HCT116 (cell line): ENCODE measurements at regions not wholly inside any gene's neighbourhood (a gene's known extent, or its start where the extent isn't known, plus 50 kb on each side); places are given as distances from the start of the nearest gene placed in this dataset.

ENCODE experiments used
- ATAC-seq: fragments of 200-7000 bp; cut with Tn5 transposase; 2 replicates; pipeline ENCODE4 v1.9.1; 2020; ENCODE audit warnings: mild to moderate bottlenecking, moderate library complexity
- BruUV-seq: library from RNA; stranded (reverse); fragments of 400-500 nt; replicated peaks from 2 replicates; lab custom pipeline; 2021; lab: Mats Ljungman, UMichigan
- CTCF ChIA-PET: fragments of 300-600 bp; sonication (Branson Sonifier 250); formaldehyde crosslinking; loops from one replicate; lab custom pipeline; 2021; ENCODE audit warnings: antibody characterized with exemption; lab: Charles Lee
- POLR2A ChIA-PET: fragments of 300-600, 350-600 bp; sonication (Branson Sonifier 250); formaldehyde crosslinking; loops from one replicate; lab custom pipeline; 2021; ENCODE audit warnings: antibody characterized with exemption; lab: Charles Lee
- RAD21 ChIA-PET, 2 experiments: fragments of 300-600 bp; sonication (Branson Sonifier 250); formaldehyde crosslinking; loops; one replicate each; lab custom pipeline; 2023; ENCODE audit warnings: low total read pairs in 2 of 2; ENCODE audit not compliant: uncharacterized antibody in 2 of 2, unreplicated experiment in 2 of 2, low non-redundant PET in 1 of 2; lab: Charles Lee
- DNase-seq: peaks from one replicate; pipeline ENCODE4 v3.0.0-alpha.2; 2010; ENCODE audit warnings: low read depth, low spot score
- H2AFZ ChIP-seq: fragments of 200-600 bp; shearing (Covaris generic), sonication (generic); 2 replicates; pipeline ENCODE4 v1.6.1; 2017; ENCODE audit warnings: low read depth, mixed run types, mixed read lengths, antibody characterized with exemption, low read length; ENCODE audit not compliant: poor library complexity, severe bottlenecking
- H3K27ac ChIP-seq: 2 replicates; pipeline ENCODE4 v1.5.1; 2012; ENCODE audit warnings: low read depth, low read length
- H3K27me3 ChIP-seq: fragments of 200-600 bp; sonication (generic); 2 replicates; pipeline ENCODE4 v1.6.1; 2016; ENCODE audit warnings: mixed run types, low read length, mixed read lengths; ENCODE audit not compliant: insufficient read depth
- H3K36me3 ChIP-seq, 2 experiments: fragments of 200-500 bp in 1 of 2; fragments of 200-600 bp in 1 of 2; sonication (Bioruptor generic) in 1 of 2; sonication (generic) in 1 of 2; 2 replicates each; pipeline versions ENCODE4 v1.5.1 to v1.6.1; 2014 to 2016; ENCODE audit warnings: low read length in 2 of 2, inconsistent platforms in 1 of 2, mixed read lengths in 1 of 2, mixed run types in 1 of 2; ENCODE audit not compliant: insufficient read depth in 2 of 2, control insufficient read depth in 1 of 2
- H3K4me1 ChIP-seq, 2 experiments: fragments of 200-600 bp in 1 of 2; sonication (generic) in 1 of 2; 2 replicates each; pipeline versions ENCODE4 v1.5.1 to v1.6.1; 2012 to 2017; ENCODE audit warnings: low read length in 2 of 2, inconsistent platforms in 1 of 2, mild to moderate bottlenecking in 1 of 2, mixed read lengths in 1 of 2, mixed run types in 1 of 2, moderate library complexity in 1 of 2; ENCODE audit not compliant: insufficient read depth in 2 of 2, control insufficient read depth in 1 of 2
- H3K4me2 ChIP-seq: fragments of 200-600 bp; sonication (generic); 2 replicates; pipeline ENCODE4 v1.6.1; 2017; ENCODE audit warnings: mixed run types, low read length, mixed read lengths
- H3K4me3 ChIP-seq, 2 experiments: fragments of 200-600 bp in 1 of 2; sonication (generic) in 1 of 2; replicated peaks in 1 of 2; 2 replicates each; pipeline ENCODE4 v1.5.1; 2011 to 2016; ENCODE audit warnings: low read length in 2 of 2, control low read depth in 1 of 2, low read depth in 1 of 2, mild to moderate bottlenecking in 1 of 2, mixed read lengths in 1 of 2, mixed run types in 1 of 2
- H3K79me2 ChIP-seq: fragments of 200-600 bp; sonication (generic); 2 replicates; pipeline ENCODE4 v1.6.1; 2017; ENCODE audit warnings: mild to moderate bottlenecking, mixed run types, low read length, moderate library complexity, mixed read lengths; ENCODE audit not compliant: insufficient read depth
- H3K9ac ChIP-seq: fragments of 200-600 bp; sonication (generic); 2 replicates; pipeline ENCODE4 v1.6.1; 2016; ENCODE audit warnings: low read length, mixed read lengths
- H3K9me2 ChIP-seq: fragments of 200-600 bp; sonication (generic), shearing (Covaris generic); 2 replicates; pipeline ENCODE4 v1.6.1; 2017; ENCODE audit warnings: mixed run types, mild to moderate bottlenecking, moderate library complexity; ENCODE audit not compliant: insufficient read depth
- H3K9me3 ChIP-seq, 2 experiments: fragments of 200-500 bp in 1 of 2; fragments of 200-600 bp in 1 of 2; sonication (Bioruptor generic) in 1 of 2; sonication (generic) in 1 of 2; 2 replicates each; pipeline ENCODE4 v1.6.1; 2014 to 2017; ENCODE audit warnings: low read length in 2 of 2, mixed read lengths in 2 of 2, inconsistent platforms in 1 of 2, low read depth in 1 of 2, mild to moderate bottlenecking in 1 of 2, mixed run types in 1 of 2, moderate library complexity in 1 of 2; ENCODE audit not compliant: control insufficient read depth in 1 of 2, insufficient read depth in 1 of 2
- H4K20me1 ChIP-seq: fragments of 200-600 bp; sonication (generic), shearing (Covaris generic); 2 replicates; pipeline ENCODE4 v1.6.1; 2017; ENCODE audit warnings: mixed run types, mild to moderate bottlenecking, moderate library complexity; ENCODE audit not compliant: insufficient read depth
- CBX3 ChIP-seq: IDR thresholded peaks from 2 replicates; pipeline ENCODE4 v1.6.1; 2012; ENCODE audit warnings: low read depth
- CEBPB ChIP-seq: IDR thresholded peaks from 2 replicates; pipeline ENCODE4 v1.6.1; 2012; ENCODE audit warnings: low read depth
- ELF1 ChIP-seq: IDR thresholded peaks from 2 replicates; pipeline ENCODE4 v1.6.1; 2012; ENCODE audit warnings: low read depth, borderline replicate concordance
- EZH2phosphoT487 ChIP-seq: fragments of 200-600 bp; IDR thresholded peaks from 2 replicates; pipeline ENCODE4 v1.6.1; 2018; ENCODE audit warnings: antibody characterized with exemption, borderline replicate concordance
- JUND ChIP-seq: IDR thresholded peaks from 2 replicates; pipeline ENCODE4 v1.6.1; 2012
- POLR2A ChIP-seq: IDR thresholded peaks from 2 replicates; pipeline ENCODE4 v1.7.0; 2011; ENCODE audit warnings: borderline replicate concordance; ENCODE audit not compliant: insufficient read depth, insufficient read length; ENCODE audit errors: extremely low read depth
- POLR2AphosphoS5 ChIP-seq: IDR thresholded peaks from 2 replicates; pipeline ENCODE4 v1.6.1; 2011; ENCODE audit warnings: mild to moderate bottlenecking, low read depth, low read length, moderate library complexity
- RAD21 ChIP-seq: IDR thresholded peaks from 2 replicates; pipeline ENCODE4 v1.6.1; 2012; ENCODE audit warnings: low read depth, mild to moderate bottlenecking
- SIN3A ChIP-seq: IDR thresholded peaks from 2 replicates; pipeline ENCODE4 v1.6.1; 2012; ENCODE audit warnings: low read depth
- SRF ChIP-seq: IDR thresholded peaks from 2 replicates; pipeline ENCODE4 v1.6.1; 2012; ENCODE audit warnings: low read depth
- TCF7L2 ChIP-seq: IDR thresholded peaks from 2 replicates; pipeline ENCODE4 v1.7.0; 2011; ENCODE audit warnings: borderline replicate concordance, inconsistent platforms; ENCODE audit not compliant: insufficient read depth, insufficient read length; ENCODE audit errors: extremely low read depth
- YY1 ChIP-seq: IDR thresholded peaks from 2 replicates; pipeline ENCODE4 v1.6.1; 2011; ENCODE audit warnings: low read length, low read depth, moderate library complexity, mild to moderate bottlenecking; ENCODE audit not compliant: insufficient replicate concordance; ENCODE audit errors: extremely low read depth
- ZFX ChIP-seq: fragments of 450-650 bp; IDR thresholded peaks from 2 replicates; pipeline ENCODE4 v1.6.1; 2017
- ZNF274 ChIP-seq: fragments of 200-500 bp; sonication (Bioruptor generic); IDR thresholded peaks from 2 replicates; pipeline ENCODE4 v1.6.1; 2014; ENCODE audit warnings: mild to moderate bottlenecking, low read depth, low read length, inconsistent platforms
- intact Hi-C: fragments of 100-400 bp; cut with micrococcal nuclease; formaldehyde crosslinking; loops from 2 replicates; pipeline ENCODE4 v1.10.0; 2022
- TF ChIP-seq, protein P1 (sequence below): IDR thresholded peaks from 2 replicates; pipeline ENCODE4 v1.6.1; 2012; ENCODE audit warnings: low read depth
- TF ChIP-seq, protein P2 (sequence below), 3 experiments: fragments of 200-600 bp in 1 of 3; sonication (generic) in 1 of 3; IDR thresholded peaks in 2 of 3; conservative IDR thresholded peaks in 1 of 3; 2 replicates each; pipeline ENCODE4 v1.5.1; 2012 to 2017; ENCODE audit warnings: low read depth in 2 of 3, low read length in 2 of 3, antibody characterized with exemption in 1 of 3, borderline replicate concordance in 1 of 3, control low read depth in 1 of 3, mild to moderate bottlenecking in 1 of 3, mixed read lengths in 1 of 3, mixed run types in 1 of 3, moderate library complexity in 1 of 3; ENCODE audit not compliant: insufficient read depth in 1 of 3
- TF ChIP-seq, protein P3 (sequence below): IDR thresholded peaks from 2 replicates; pipeline ENCODE4 v1.6.1; 2012
- TF ChIP-seq, protein P4 (sequence below): IDR thresholded peaks from 2 replicates; pipeline ENCODE4 v1.6.1; 2011; ENCODE audit warnings: mild to moderate bottlenecking, low read length, moderate library complexity; ENCODE audit not compliant: insufficient replicate concordance; ENCODE audit errors: extremely low read depth
- TF ChIP-seq, protein P5 (sequence below): IDR thresholded peaks from 2 replicates; pipeline ENCODE4 v1.6.1; 2012

DNA sequence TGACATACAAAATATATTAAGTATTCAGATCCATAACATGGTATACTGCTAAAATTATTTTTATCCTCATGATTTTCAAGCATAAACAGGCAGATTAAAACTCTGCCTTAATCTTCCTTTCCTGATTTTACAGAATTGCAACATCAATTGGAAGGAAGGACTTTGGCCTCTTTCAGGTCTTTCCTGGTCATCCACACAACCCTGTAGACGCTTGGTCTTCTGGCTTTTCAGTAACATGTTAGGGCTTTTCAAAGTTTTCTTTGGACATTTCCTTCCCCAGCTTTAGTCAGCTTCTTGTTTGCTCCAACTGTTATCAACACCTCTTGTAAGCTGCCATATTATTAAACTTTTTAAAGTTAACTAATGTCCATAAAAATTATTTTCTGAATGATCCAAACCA lies 1364.9 kb upstream of the NRXN1 start (continued):
- TF ChIP-seq POLR2A (no peak), CBX3 (no peak), YY1 (no peak)
- TF ChIP-seq, all 23 proteins: peak for 0

DNA sequence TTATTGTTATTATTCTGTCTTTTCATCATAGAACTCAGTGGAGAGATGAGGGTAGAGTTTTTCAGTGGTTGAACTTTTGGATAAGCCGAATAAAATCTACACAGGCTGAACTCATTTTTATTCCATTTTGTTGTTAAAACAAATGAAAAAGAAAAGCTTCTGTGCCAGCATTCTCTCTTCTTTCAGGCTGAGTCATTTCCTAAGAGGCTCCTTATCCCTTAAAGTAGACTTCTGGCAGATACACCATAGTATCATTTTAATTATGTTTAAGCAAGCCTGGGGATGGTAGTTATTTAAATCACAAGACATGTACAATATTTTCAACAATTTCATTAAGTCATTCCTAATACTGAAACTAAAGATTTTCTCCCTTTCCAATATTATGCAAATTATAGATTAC lies 1364.0 kb upstream of the NRXN1 start:
- ATAC-seq: no peak
- BruUV-seq: no TSS peak
- H3K9me3 ChIP-seq: no peaks in the 10 kb centered on the region
- H3K79me2 ChIP-seq: no peaks in the 10 kb centered on the region
- H2AFZ ChIP-seq: peak overlapping the region; percentile 32
- H3K4me1 ChIP-seq: no peaks in the 10 kb centered on the region
- H3K36me3 ChIP-seq: no peaks in the 10 kb centered on the region
- intact Hi-C loops: no loop called here
- H3K9ac ChIP-seq: no peak overlapping the region
- H3K4me2 ChIP-seq: no peak overlapping the region
- POLR2A ChIA-PET: no interaction called here
- RAD21 ChIA-PET: no interaction called here
- no peaks in the 10 kb centered on the region for H3K27me3 ChIP-seq
- no peak overlapping the region for H3K4me3 ChIP-seq
- CTCF ChIA-PET: no interaction called here
- H3K9me2 ChIP-seq: no peaks in the 10 kb centered on the region
- TF ChIP-seq EZH2phosphoT487 (no peak), SIN3A (no peak), JUND (no peak), YY1 (no peak), ELF1 (no peak), POLR2A (no peak), TCF7L2 (no peak), POLR2AphosphoS5 (no peak), CEBPB (no peak), RAD21 (no peak), CBX3 (no peak), ZFX (no peak), SRF (no peak), ZNF274 (no peak)
- TF ChIP-seq, protein P1, sequence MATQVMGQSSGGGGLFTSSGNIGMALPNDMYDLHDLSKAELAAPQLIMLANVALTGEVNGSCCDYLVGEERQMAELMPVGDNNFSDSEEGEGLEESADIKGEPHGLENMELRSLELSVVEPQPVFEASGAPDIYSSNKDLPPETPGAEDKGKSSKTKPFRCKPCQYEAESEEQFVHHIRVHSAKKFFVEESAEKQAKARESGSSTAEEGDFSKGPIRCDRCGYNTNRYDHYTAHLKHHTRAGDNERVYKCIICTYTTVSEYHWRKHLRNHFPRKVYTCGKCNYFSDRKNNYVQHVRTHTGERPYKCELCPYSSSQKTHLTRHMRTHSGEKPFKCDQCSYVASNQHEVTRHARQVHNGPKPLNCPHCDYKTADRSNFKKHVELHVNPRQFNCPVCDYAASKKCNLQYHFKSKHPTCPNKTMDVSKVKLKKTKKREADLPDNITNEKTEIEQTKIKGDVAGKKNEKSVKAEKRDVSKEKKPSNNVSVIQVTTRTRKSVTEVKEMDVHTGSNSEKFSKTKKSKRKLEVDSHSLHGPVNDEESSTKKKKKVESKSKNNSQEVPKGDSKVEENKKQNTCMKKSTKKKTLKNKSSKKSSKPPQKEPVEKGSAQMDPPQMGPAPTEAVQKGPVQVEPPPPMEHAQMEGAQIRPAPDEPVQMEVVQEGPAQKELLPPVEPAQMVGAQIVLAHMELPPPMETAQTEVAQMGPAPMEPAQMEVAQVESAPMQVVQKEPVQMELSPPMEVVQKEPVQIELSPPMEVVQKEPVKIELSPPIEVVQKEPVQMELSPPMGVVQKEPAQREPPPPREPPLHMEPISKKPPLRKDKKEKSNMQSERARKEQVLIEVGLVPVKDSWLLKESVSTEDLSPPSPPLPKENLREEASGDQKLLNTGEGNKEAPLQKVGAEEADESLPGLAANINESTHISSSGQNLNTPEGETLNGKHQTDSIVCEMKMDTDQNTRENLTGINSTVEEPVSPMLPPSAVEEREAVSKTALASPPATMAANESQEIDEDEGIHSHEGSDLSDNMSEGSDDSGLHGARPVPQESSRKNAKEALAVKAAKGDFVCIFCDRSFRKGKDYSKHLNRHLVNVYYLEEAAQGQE: no peak
- TF ChIP-seq, protein P2, sequence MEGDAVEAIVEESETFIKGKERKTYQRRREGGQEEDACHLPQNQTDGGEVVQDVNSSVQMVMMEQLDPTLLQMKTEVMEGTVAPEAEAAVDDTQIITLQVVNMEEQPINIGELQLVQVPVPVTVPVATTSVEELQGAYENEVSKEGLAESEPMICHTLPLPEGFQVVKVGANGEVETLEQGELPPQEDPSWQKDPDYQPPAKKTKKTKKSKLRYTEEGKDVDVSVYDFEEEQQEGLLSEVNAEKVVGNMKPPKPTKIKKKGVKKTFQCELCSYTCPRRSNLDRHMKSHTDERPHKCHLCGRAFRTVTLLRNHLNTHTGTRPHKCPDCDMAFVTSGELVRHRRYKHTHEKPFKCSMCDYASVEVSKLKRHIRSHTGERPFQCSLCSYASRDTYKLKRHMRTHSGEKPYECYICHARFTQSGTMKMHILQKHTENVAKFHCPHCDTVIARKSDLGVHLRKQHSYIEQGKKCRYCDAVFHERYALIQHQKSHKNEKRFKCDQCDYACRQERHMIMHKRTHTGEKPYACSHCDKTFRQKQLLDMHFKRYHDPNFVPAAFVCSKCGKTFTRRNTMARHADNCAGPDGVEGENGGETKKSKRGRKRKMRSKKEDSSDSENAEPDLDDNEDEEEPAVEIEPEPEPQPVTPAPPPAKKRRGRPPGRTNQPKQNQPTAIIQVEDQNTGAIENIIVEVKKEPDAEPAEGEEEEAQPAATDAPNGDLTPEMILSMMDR (IDR thresholded peaks at IDR 0.05 in 2 of 3, conservative IDR thresholded peaks at IDR 0.05 in 1 of 3; ENCODE audit: borderline replicate concordance in 1 of 3, insufficient read depth in 1 of 3, low read depth in 2 of 3, low read length in 2 of 3): no peak
- TF ChIP-seq, protein P3, sequence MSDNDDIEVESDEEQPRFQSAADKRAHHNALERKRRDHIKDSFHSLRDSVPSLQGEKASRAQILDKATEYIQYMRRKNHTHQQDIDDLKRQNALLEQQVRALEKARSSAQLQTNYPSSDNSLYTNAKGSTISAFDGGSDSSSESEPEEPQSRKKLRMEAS: no peak
- TF ChIP-seq, protein P4, sequence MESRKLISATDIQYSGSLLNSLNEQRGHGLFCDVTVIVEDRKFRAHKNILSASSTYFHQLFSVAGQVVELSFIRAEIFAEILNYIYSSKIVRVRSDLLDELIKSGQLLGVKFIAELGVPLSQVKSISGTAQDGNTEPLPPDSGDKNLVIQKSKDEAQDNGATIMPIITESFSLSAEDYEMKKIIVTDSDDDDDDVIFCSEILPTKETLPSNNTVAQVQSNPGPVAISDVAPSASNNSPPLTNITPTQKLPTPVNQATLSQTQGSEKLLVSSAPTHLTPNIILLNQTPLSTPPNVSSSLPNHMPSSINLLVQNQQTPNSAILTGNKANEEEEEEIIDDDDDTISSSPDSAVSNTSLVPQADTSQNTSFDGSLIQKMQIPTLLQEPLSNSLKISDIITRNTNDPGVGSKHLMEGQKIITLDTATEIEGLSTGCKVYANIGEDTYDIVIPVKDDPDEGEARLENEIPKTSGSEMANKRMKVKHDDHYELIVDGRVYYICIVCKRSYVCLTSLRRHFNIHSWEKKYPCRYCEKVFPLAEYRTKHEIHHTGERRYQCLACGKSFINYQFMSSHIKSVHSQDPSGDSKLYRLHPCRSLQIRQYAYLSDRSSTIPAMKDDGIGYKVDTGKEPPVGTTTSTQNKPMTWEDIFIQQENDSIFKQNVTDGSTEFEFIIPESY: no peak
- TF ChIP-seq, protein P5, sequence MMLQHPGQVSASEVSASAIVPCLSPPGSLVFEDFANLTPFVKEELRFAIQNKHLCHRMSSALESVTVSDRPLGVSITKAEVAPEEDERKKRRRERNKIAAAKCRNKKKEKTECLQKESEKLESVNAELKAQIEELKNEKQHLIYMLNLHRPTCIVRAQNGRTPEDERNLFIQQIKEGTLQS: no peak
- H3K27ac ChIP-seq: no peak overlapping the region
- H4K20me1 ChIP-seq: no peaks in the 10 kb centered on the region
- no peak for DNase-seq
